Right atrium auricular region (tissue), 2 donors: ENCODE measurements at regions not wholly inside any gene's neighbourhood (a gene's known extent, or its start where the extent isn't known, plus 50 kb on each side); places are given as distances from the start of the nearest gene placed in this dataset.

ENCODE experiments used
- DNase-seq: peaks from one replicate; pipeline ENCODE4 v3.0.0-alpha.2; 2019; ENCODE audit warnings: low spot score
- H3K27ac ChIP-seq, 2 donors: fragments of 200-600 bp; sonication (generic); 1 replicate in 1 of 2; 2 replicates in 1 of 2; pipeline ENCODE4 v1.5.1; 2016 to 2019
- H3K27me3 ChIP-seq, 2 donors: fragments of 200-600 bp; sonication (generic); one replicate each; pipeline versions ENCODE4 v1.5.1 to v1.6.0; 2017 to 2019
- H3K36me3 ChIP-seq: fragments of 200-600 bp; sonication (generic); one replicate; pipeline ENCODE4 v1.5.1; 2016
- H3K4me1 ChIP-seq, 2 donors: fragments of 200-600 bp; sonication (generic); one replicate each; pipeline versions ENCODE4 v1.5.1 to v1.6.0; 2017 to 2019
- H3K4me3 ChIP-seq, 2 donors: fragments of 200-600 bp; sonication (generic); 1 replicate in 1 of 2; 2 replicates in 1 of 2; pipeline ENCODE4 v1.5.1; 2017 to 2019; ENCODE audit warnings: mild to moderate bottlenecking in 1 of 2, moderate library complexity in 1 of 2
- H3K9me3 ChIP-seq, 2 donors: fragments of 200-600 bp; sonication (generic); one replicate each; pipeline ENCODE4 v1.5.1; 2019
- TF ChIP-seq, protein P1 (sequence below), 2 donors: fragments of 200-600 bp; sonication (generic); IDR thresholded peaks; one replicate each; pipeline ENCODE4 v1.5.1; 2019; ENCODE audit warnings: antibody characterized with exemption in 2 of 2

GRCh38 chr2:147688242-147688641, 156.6 kb upstream of the ACVR2A start:
- no peaks in the 10 kb centered on the region for H3K36me3 ChIP-seq
- H3K27me3 ChIP-seq = no peaks in the 10 kb centered on the region
- no peaks in the 10 kb centered on the region for H3K9me3 ChIP-seq
- no peak overlapping the region for H3K4me3 ChIP-seq
- H3K4me1 ChIP-seq = no peaks in the 10 kb centered on the region
- DNase-seq = no peak
- TF ChIP-seq, protein P1, sequence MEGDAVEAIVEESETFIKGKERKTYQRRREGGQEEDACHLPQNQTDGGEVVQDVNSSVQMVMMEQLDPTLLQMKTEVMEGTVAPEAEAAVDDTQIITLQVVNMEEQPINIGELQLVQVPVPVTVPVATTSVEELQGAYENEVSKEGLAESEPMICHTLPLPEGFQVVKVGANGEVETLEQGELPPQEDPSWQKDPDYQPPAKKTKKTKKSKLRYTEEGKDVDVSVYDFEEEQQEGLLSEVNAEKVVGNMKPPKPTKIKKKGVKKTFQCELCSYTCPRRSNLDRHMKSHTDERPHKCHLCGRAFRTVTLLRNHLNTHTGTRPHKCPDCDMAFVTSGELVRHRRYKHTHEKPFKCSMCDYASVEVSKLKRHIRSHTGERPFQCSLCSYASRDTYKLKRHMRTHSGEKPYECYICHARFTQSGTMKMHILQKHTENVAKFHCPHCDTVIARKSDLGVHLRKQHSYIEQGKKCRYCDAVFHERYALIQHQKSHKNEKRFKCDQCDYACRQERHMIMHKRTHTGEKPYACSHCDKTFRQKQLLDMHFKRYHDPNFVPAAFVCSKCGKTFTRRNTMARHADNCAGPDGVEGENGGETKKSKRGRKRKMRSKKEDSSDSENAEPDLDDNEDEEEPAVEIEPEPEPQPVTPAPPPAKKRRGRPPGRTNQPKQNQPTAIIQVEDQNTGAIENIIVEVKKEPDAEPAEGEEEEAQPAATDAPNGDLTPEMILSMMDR (IDR thresholded peaks at IDR 0.05) = no peak
- H3K27ac ChIP-seq = no peak overlapping the region

DNA sequence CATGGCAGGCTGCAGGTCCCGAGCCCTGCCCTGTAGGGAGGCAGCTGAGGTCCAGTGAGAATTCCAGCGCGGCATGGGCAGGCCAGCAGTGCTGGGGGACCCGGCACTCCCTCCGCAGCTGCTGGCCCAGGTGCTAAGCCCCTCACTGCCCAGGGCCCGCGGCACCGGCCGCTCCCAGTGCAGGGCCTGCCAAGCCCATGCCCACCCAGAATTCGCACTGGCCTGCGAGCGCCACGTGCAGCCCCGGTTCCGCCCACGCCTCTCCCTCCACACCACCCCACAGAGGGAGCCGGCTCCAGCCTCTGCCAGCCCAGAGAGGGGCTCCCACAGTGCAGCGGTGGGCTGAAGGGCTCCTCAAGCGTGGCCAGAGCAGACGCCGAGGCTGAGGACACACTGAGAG, 158.5 kb upstream of the ACVR2A start:
- no peak overlapping the region for H3K4me3 ChIP-seq
- H3K27ac ChIP-seq = no peak overlapping the region
- no peaks in the 10 kb centered on the region for H3K9me3 ChIP-seq
- H3K27me3 ChIP-seq = no peaks in the 10 kb centered on the region
- TF ChIP-seq, protein P1 (IDR thresholded peaks at IDR 0.05) = no peak
- DNase-seq = no peak
- H3K4me1 ChIP-seq = no peaks in the 10 kb centered on the region
- H3K36me3 ChIP-seq = no peaks in the 10 kb centered on the region

GRCh38 chr2:147684903-147685302, 159.9 kb upstream of the ACVR2A start:
- Histone ChIP-seq H3K36me3 (no peaks in the 10 kb centered on the region), H3K4me3 (no peak overlapping the region), H3K27me3 (no peaks in the 10 kb centered on the region), H3K27ac (no peak overlapping the region), H3K4me1 (no peaks in the 10 kb centered on the region), H3K9me3 (no peaks in the 10 kb centered on the region)
- no peak for DNase-seq
- TF ChIP-seq, protein P1 (IDR thresholded peaks at IDR 0.05) = no peak

GRCh38 chr2:147683380-147683779, 161.4 kb upstream of the ACVR2A start:
- H3K4me3 ChIP-seq = no peak overlapping the region

DNA sequence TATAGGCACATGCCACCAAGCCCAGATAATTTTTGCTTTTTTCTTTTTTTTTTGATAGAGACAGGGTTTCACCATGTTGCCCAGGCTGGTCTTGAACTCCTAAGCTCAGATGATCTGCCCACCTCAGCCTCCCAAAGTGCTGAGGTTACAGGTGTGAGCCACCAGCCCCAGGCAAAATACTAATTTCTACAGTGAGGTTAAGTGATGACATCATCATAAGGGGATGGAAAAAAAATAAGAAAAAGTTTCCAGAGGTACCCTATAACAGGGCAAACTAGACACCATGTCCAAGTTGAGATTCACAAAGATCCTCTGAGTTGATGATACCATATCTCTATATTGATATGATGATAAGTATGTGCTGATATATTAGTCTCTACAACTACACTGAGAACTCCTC, 163.7 kb upstream of the ACVR2A start:
- no peak overlapping the region for H3K27ac ChIP-seq
- no peaks in the 10 kb centered on the region for H3K9me3 ChIP-seq

More at GRCh38 chr2:147683380-147683779, 161.4 kb upstream of the ACVR2A start:
- Histone ChIP-seq H3K27me3 (no peaks in the 10 kb centered on the region), H3K27ac (no peak overlapping the region), H3K4me1 (no peaks in the 10 kb centered on the region), H3K36me3 (no peaks in the 10 kb centered on the region), H3K9me3 (no peaks in the 10 kb centered on the region)
- TF ChIP-seq, protein P1 (IDR thresholded peaks at IDR 0.05) = no peak
- no peak for DNase-seq

More for the DNA sequence above, 163.7 kb upstream of the ACVR2A start:
- DNase-seq = no peak
- TF ChIP-seq, protein P1 (IDR thresholded peaks at IDR 0.05) = no peak
- H3K27me3 ChIP-seq = no peaks in the 10 kb centered on the region
- H3K36me3 ChIP-seq = no peaks in the 10 kb centered on the region
- no peaks in the 10 kb centered on the region for H3K4me1 ChIP-seq
- H3K4me3 ChIP-seq = no peak overlapping the region
